Panc1 (cell line): ENCODE measurements at regions not wholly inside any gene's neighbourhood (a gene's known extent, or its start where the extent isn't known, plus 50 kb on each side); places are given as distances from the start of the nearest gene placed in this dataset.

Experiments used
- ATAC-seq: fragments of 200-7000 bp; cut with Tn5 transposase; 2 replicates; pipeline ENCODE4 v1.9.1; 2020; ENCODE audit warnings: mild to moderate bottlenecking, moderate library complexity
- BruUV-seq: library from RNA; stranded (reverse); fragments of 400-500 nt; replicated peaks from 2 replicates; lab custom pipeline; 2021; lab: Mats Ljungman, UMichigan
- CTCF ChIA-PET: fragments of 300-600 bp; sonication (Branson Sonifier 250); formaldehyde crosslinking; loops from one replicate; lab custom pipeline; 2022; ENCODE audit warnings: antibody characterized with exemption; lab: Charles Lee
- POLR2A ChIA-PET: fragments of 300-600 bp; sonication (Branson Sonifier 250); formaldehyde crosslinking; loops from one replicate; lab custom pipeline; 2022; ENCODE audit warnings: antibody characterized with exemption; lab: Charles Lee
- DNase-seq: peaks from one replicate; pipeline ENCODE4 v3.0.0-alpha.2; 2010; ENCODE audit warnings: low read depth, low spot score
- H3K27ac ChIP-seq: 2 replicates; pipeline ENCODE4 v1.5.1; 2011; ENCODE audit warnings: mild to moderate bottlenecking, low read length, inconsistent platforms
- H3K27me3 ChIP-seq: fragments of 200-500 bp; sonication (Bioruptor generic); 2 replicates; pipeline ENCODE4 v1.6.0; 2014; ENCODE audit warnings: low read length, inconsistent platforms; ENCODE audit not compliant: control insufficient read depth, insufficient read depth
- H3K36me3 ChIP-seq: fragments of 200-500 bp; sonication (Bioruptor generic); 2 replicates; pipeline ENCODE4 v1.5.1; 2014; ENCODE audit warnings: inconsistent platforms, mild to moderate bottlenecking, low read length, moderate library complexity; ENCODE audit not compliant: control insufficient read depth, insufficient read depth
- H3K4me1 ChIP-seq: 2 replicates; pipeline ENCODE4 v1.5.1; 2011; ENCODE audit warnings: inconsistent platforms, mild to moderate bottlenecking, low read length, moderate library complexity; ENCODE audit not compliant: control insufficient read depth, insufficient read depth
- H3K4me3 ChIP-seq, 2 experiments: 2 replicates each; pipeline ENCODE4 v1.5.1; 2011 to 2012; ENCODE audit warnings: low read depth in 2 of 2, low read length in 2 of 2, mild to moderate bottlenecking in 2 of 2, inconsistent platforms in 1 of 2, moderate library complexity in 1 of 2
- H3K9me3 ChIP-seq: fragments of 200-500 bp; sonication (Bioruptor generic); 2 replicates; pipeline ENCODE4 v1.5.1; 2014; ENCODE audit warnings: low read depth, mild to moderate bottlenecking, inconsistent platforms, low read length, moderate library complexity; ENCODE audit not compliant: control insufficient read depth, insufficient read depth
- POLR2AphosphoS5 ChIP-seq: IDR thresholded peaks from 2 replicates; pipeline ENCODE4 v1.6.1; 2012; ENCODE audit warnings: mild to moderate bottlenecking, low read depth, low read length, moderate library complexity
- REST ChIP-seq, 2 experiments: IDR thresholded peaks; 2 replicates each; pipeline ENCODE4 v1.6.1; 2011 to 2012; ENCODE audit warnings: low read depth in 2 of 2, control low read depth in 1 of 2, low read length in 1 of 2, mild to moderate bottlenecking in 1 of 2, moderate library complexity in 1 of 2; ENCODE audit not compliant: insufficient read depth in 1 of 2
- SIN3A ChIP-seq: IDR thresholded peaks from 2 replicates; pipeline ENCODE4 v1.6.1; 2012; ENCODE audit warnings: low read depth, mild to moderate bottlenecking, low read length, moderate library complexity, borderline replicate concordance; ENCODE audit not compliant: insufficient read depth
- TCF7L2 ChIP-seq: IDR thresholded peaks from 2 replicates; pipeline ENCODE4 v1.6.1; 2011; ENCODE audit warnings: mild to moderate bottlenecking, low read depth, low read length, inconsistent platforms
- in situ Hi-C: cut with HindIII; loops from 2 replicates; pipeline ENCODE4 v1.10.0; 2016; ENCODE audit warnings: low sequenced_read_pairs, low pct_unique_long_range_greater_than_20kb
- intact Hi-C: fragments of 100-400 bp; cut with micrococcal nuclease; formaldehyde crosslinking; loops from one replicate; pipeline ENCODE4 v1.10.0; 2022; ENCODE audit not compliant: unreplicated experiment
- TF ChIP-seq, protein P1 (sequence below): fragments of 450-650 bp; IDR thresholded peaks from 2 replicates; pipeline ENCODE4 v1.5.1; 2017; ENCODE audit warnings: mild to moderate bottlenecking

GRCh38 chr11:122600290-122600689 lies 55.2 kb upstream of the UBASH3B start:
- POLR2A ChIA-PET: no interaction called here
- CTCF ChIA-PET: interaction anchor here (0.6 kb wide), 1 partner anchor 191 kb away, joined by 4 read pairs; no protein-coding TSS in a partner anchor
- in situ Hi-C loops: no loop called here

DNA sequence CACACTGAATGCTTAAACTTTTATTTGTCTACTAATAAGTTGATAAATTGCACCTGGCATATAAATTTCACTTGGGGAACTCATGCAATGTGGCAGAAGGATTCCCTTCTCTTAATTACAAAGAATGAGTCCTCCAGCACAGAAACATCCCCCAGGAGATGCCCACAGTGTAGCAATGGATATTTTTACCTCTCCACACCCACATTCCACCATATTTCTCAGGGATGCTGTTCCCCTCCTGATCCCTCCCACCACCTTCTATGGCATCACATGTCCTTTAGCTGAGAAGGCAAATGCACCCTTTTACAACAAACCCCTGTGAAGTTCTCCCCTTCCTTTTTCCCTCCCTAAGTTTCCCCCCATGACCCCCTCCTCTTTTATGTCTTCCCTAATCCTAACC lies 56.1 kb upstream of the UBASH3B start:
- CTCF ChIA-PET: no interaction called here
- Histone ChIP-seq H3K36me3 (no peaks in the 10 kb centered on the region), H3K27ac (no peak overlapping the region), H3K4me1 (no peaks in the 10 kb centered on the region), H3K27me3 (peaks cover 2% of the 10 kb centered on the region; the same call in 1 of the 2 replicates), H3K9me3 (no peaks in the 10 kb centered on the region), H3K4me3 (no peak overlapping the region)
- TF ChIP-seq, protein P1, sequence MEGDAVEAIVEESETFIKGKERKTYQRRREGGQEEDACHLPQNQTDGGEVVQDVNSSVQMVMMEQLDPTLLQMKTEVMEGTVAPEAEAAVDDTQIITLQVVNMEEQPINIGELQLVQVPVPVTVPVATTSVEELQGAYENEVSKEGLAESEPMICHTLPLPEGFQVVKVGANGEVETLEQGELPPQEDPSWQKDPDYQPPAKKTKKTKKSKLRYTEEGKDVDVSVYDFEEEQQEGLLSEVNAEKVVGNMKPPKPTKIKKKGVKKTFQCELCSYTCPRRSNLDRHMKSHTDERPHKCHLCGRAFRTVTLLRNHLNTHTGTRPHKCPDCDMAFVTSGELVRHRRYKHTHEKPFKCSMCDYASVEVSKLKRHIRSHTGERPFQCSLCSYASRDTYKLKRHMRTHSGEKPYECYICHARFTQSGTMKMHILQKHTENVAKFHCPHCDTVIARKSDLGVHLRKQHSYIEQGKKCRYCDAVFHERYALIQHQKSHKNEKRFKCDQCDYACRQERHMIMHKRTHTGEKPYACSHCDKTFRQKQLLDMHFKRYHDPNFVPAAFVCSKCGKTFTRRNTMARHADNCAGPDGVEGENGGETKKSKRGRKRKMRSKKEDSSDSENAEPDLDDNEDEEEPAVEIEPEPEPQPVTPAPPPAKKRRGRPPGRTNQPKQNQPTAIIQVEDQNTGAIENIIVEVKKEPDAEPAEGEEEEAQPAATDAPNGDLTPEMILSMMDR: no peak
- TF ChIP-seq REST (IDR thresholded peaks at IDR 0.05; ENCODE audit: insufficient read depth in 1 of 2, low read depth in 2 of 2, low read length in 1 of 2) (no peak), TCF7L2 (no peak), SIN3A (no peak), POLR2AphosphoS5 (no peak)
- no peak for ATAC-seq
- no peak for DNase-seq
- POLR2A ChIA-PET: no interaction called here
- in situ Hi-C loops: no loop called here
- no TSS peak for BruUV-seq
- intact Hi-C loops: no loop called here

More at GRCh38 chr11:122600290-122600689, 55.2 kb upstream of the UBASH3B start:
- peaks cover 1% of the 10 kb centered on the region; the same call in 1 of the 2 replicates for H3K27me3 ChIP-seq
- H3K9me3 ChIP-seq: no peaks in the 10 kb centered on the region
- intact Hi-C loops: no loop called here
- DNase-seq (no peak), ATAC-seq (no peak)
- no peak overlapping the region for H3K4me3 ChIP-seq
- BruUV-seq: no TSS peak
- no peak for TF ChIP-seq POLR2AphosphoS5
- TF ChIP-seq SIN3A: no peak
- H3K4me1 ChIP-seq: no peaks in the 10 kb centered on the region
- H3K36me3 ChIP-seq: no peaks in the 10 kb centered on the region
- no peak overlapping the region for H3K27ac ChIP-seq

DNA sequence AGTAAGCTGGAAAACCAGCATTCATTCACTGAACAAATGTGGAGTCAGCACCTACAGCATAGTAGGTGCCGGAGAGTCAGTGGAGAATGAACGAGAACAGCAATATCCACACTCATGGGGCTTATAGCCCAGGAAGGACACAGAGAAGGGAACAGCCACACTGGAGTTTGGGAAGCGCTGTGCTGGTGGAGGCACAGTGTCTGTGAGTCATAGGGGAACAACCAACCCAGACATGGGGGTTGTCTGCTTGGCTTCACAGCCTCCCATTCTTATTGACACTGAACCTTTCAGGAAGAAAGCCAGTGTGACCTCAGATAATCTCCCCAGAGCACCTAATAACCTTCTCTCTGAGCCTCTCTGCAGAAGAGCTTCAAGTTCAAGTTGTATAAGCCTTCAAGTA lies 56.6 kb upstream of the UBASH3B start:
- no peaks in the 10 kb centered on the region for H3K4me1 ChIP-seq
- intact Hi-C loops: no loop called here
- BruUV-seq: no TSS peak
- no peak for DNase-seq
- H3K36me3 ChIP-seq: no peaks in the 10 kb centered on the region
- ChIA-PET POLR2A (no interaction called here), CTCF (no interaction called here)
- H3K27me3 ChIP-seq: peaks cover 2% of the 10 kb centered on the region; the same call in 1 of the 2 replicates
- in situ Hi-C loops: no loop called here
- H3K9me3 ChIP-seq: no peaks in the 10 kb centered on the region
- H3K27ac ChIP-seq: no peak overlapping the region
- ATAC-seq: no peak
- no peak overlapping the region for H3K4me3 ChIP-seq
- TF ChIP-seq POLR2AphosphoS5: no peak
- TF ChIP-seq TCF7L2: no peak
- TF ChIP-seq REST (IDR thresholded peaks at IDR 0.05; ENCODE audit: insufficient read depth in 1 of 2, low read depth in 2 of 2, low read length in 1 of 2): no peak
- no peak for TF ChIP-seq SIN3A
- TF ChIP-seq, protein P1: no peak
